Upper lobe of right lung (tissue), 1 donor: ENCODE measurements at regions not wholly inside any gene's neighbourhood (a gene's known extent, or its start where the extent isn't known, plus 50 kb on each side); places are given as distances from the start of the nearest gene placed in this dataset.

Experiments
- ATAC-seq: fragments of 200-7000 bp; cut with Tn5 transposase; one replicate; pipeline ENCODE4 v1.9.1; 2020; ENCODE audit warnings: mild to moderate bottlenecking, moderate library complexity
- DNase-seq: peaks from one replicate; pipeline ENCODE4 v3.0.0-alpha.2; 2020
- H3K27ac ChIP-seq: fragments of 200-600 bp; one replicate; pipeline ENCODE4 v1.8.0; 2022
- H3K27me3 ChIP-seq: fragments of 200-600 bp; one replicate; pipeline ENCODE4 v1.8.0; 2022; ENCODE audit warnings: mild to moderate bottlenecking
- H3K36me3 ChIP-seq: fragments of 200-600 bp; one replicate; pipeline ENCODE4 v1.8.0; 2022
- H3K4me1 ChIP-seq: fragments of 200-600 bp; one replicate; pipeline ENCODE4 v1.8.0; 2022
- H3K4me3 ChIP-seq: fragments of 200-600 bp; one replicate; pipeline ENCODE4 v1.8.0; 2022; ENCODE audit warnings: mild to moderate bottlenecking
- H3K9me3 ChIP-seq: fragments of 200-600 bp; one replicate; pipeline ENCODE4 v1.8.0; 2022
- intact Hi-C: fragments of 100-400 bp; cut with DNase I; formaldehyde crosslinking; loops from one replicate; pipeline ENCODE4 v1.11.0; 2022
- TF ChIP-seq, protein P1 (sequence below): fragments of 200-600 bp; IDR thresholded peaks from one replicate; pipeline ENCODE4 v1.8.0; 2022; ENCODE audit warnings: antibody characterized with exemption
- donor health status: DM: no; HTN: yes; CAD: no; lungs with severe emphysema.

- no peak for ATAC-seq
- Histone ChIP-seq H3K36me3 (no peaks in the 10 kb centered on the region), H3K9me3 (no peaks in the 10 kb centered on the region), H3K4me1 (no peaks in the 10 kb centered on the region), H3K27ac (no peak overlapping the region), H3K4me3 (no peak overlapping the region), H3K27me3 (no peaks in the 10 kb centered on the region)
- intact Hi-C loops: no loop called here
- TF ChIP-seq, protein P1, sequence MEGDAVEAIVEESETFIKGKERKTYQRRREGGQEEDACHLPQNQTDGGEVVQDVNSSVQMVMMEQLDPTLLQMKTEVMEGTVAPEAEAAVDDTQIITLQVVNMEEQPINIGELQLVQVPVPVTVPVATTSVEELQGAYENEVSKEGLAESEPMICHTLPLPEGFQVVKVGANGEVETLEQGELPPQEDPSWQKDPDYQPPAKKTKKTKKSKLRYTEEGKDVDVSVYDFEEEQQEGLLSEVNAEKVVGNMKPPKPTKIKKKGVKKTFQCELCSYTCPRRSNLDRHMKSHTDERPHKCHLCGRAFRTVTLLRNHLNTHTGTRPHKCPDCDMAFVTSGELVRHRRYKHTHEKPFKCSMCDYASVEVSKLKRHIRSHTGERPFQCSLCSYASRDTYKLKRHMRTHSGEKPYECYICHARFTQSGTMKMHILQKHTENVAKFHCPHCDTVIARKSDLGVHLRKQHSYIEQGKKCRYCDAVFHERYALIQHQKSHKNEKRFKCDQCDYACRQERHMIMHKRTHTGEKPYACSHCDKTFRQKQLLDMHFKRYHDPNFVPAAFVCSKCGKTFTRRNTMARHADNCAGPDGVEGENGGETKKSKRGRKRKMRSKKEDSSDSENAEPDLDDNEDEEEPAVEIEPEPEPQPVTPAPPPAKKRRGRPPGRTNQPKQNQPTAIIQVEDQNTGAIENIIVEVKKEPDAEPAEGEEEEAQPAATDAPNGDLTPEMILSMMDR: no peak
- no peak for DNase-seq
Observed at GRCh38 chr10:130251766-130252165, 115.6 kb downstream of the GLRX3 start.

- H3K27ac ChIP-seq: no peak overlapping the region
- TF ChIP-seq, protein P1: no peak
- H3K36me3 ChIP-seq: no peaks in the 10 kb centered on the region
- H3K9me3 ChIP-seq: no peaks in the 10 kb centered on the region
- no peak for ATAC-seq
- H3K4me1 ChIP-seq: no peaks in the 10 kb centered on the region
- intact Hi-C loops: no loop called here
- H3K4me3 ChIP-seq: no peak overlapping the region
- no peak for DNase-seq
- H3K27me3 ChIP-seq: no peaks in the 10 kb centered on the region
Observed at GRCh38 chr10:130254243-130254642, 118.1 kb downstream of the GLRX3 start.

GRCh38 chr10:130254662-130255061 is 118.5 kb downstream of the GLRX3 start:
- no peak for ATAC-seq
- Histone ChIP-seq H3K9me3 (no peaks in the 10 kb centered on the region), H3K27ac (no peak overlapping the region), H3K27me3 (no peaks in the 10 kb centered on the region), H3K4me3 (no peak overlapping the region), H3K36me3 (no peaks in the 10 kb centered on the region), H3K4me1 (no peaks in the 10 kb centered on the region)
- TF ChIP-seq, protein P1: no peak
- DNase-seq: no peak
- intact Hi-C loops: no loop called here

GRCh38 chr10:130255777-130256176 is 119.6 kb downstream of the GLRX3 start:
- Histone ChIP-seq H3K27ac (no peak overlapping the region), H3K36me3 (no peaks in the 10 kb centered on the region), H3K9me3 (no peaks in the 10 kb centered on the region), H3K27me3 (no peaks in the 10 kb centered on the region), H3K4me3 (no peak overlapping the region), H3K4me1 (no peaks in the 10 kb centered on the region)
- TF ChIP-seq, protein P1: no peak
- intact Hi-C loops: no loop called here
- ATAC-seq (no peak), DNase-seq (no peak)

GRCh38 chr10:130257897-130258296 is 121.7 kb downstream of the GLRX3 start:
- DNase-seq (no peak), ATAC-seq (no peak)
- TF ChIP-seq, protein P1: no peak
- H3K27ac ChIP-seq: no peak overlapping the region
- no peaks in the 10 kb centered on the region for H3K27me3 ChIP-seq
- H3K9me3 ChIP-seq: no peaks in the 10 kb centered on the region
- H3K4me3 ChIP-seq: no peak overlapping the region
- intact Hi-C loops: no loop called here
- no peaks in the 10 kb centered on the region for H3K4me1 ChIP-seq
- no peaks in the 10 kb centered on the region for H3K36me3 ChIP-seq

DNA sequence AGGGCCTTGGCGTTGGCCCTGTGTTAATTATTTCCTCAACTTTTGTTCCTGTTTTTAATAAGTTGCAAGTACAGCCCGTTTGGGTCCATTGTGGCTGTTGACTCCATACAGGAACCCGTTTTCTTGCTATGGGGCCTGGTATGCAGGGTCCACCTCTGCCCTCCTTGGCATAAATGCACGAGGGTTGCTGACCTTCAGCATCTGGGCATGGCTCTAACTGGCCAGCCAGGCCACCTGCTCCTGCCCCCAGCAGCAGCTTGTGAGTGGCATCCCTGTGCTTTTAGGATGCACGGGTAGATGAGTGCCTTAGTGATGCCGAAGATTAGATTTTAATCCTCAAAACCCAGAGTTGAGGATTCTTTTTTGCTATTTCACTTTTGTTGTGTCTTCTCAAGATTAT is 123.2 kb downstream of the GLRX3 start:
- TF ChIP-seq, protein P1: no peak
- DNase-seq (no peak), ATAC-seq (no peak)
- Histone ChIP-seq H3K4me3 (no peak overlapping the region), H3K27ac (no peak overlapping the region), H3K9me3 (no peaks in the 10 kb centered on the region), H3K36me3 (no peaks in the 10 kb centered on the region), H3K4me1 (no peaks in the 10 kb centered on the region), H3K27me3 (no peaks in the 10 kb centered on the region)
- intact Hi-C loops: no loop called here
